Neuronal stem cell (in vitro differentiated cells): ENCODE measurements at regions not wholly inside any gene's neighbourhood (a gene's known extent, or its start where the extent isn't known, plus 50 kb on each side); places are given as distances from the start of the nearest gene placed in this dataset.
"Not testable (repeated sequence)": the region's sequence is repeated elsewhere in the genome, so short reads cannot be mapped to it uniquely, and the experiment has no call there.

Source experiments
- DNase-seq: peaks from one replicate; pipeline ENCODE4 v3.0.0-alpha.2; 2013; ENCODE audit warnings: low spot score
- H2AFZ ChIP-seq: one replicate; pipeline ENCODE4 v1.6.1; 2013; ENCODE audit warnings: mild to moderate bottlenecking, low read length, inconsistent platforms
- H2AK5ac ChIP-seq: 2 replicates; pipeline ENCODE4 v1.6.1; 2013; ENCODE audit warnings: low read depth, mild to moderate bottlenecking, inconsistent platforms, low read length, moderate library complexity, mixed read lengths
- H2BK120ac ChIP-seq: 2 replicates; pipeline ENCODE4 v1.6.1; 2013; ENCODE audit warnings: low read depth, mild to moderate bottlenecking, inconsistent platforms, low read length, moderate library complexity, mixed read lengths
- H2BK12ac ChIP-seq: one replicate; pipeline ENCODE4 v1.6.1; 2013; ENCODE audit warnings: low read length, inconsistent platforms
- H2BK15ac ChIP-seq: 2 replicates; pipeline ENCODE4 v1.6.1; 2013; ENCODE audit warnings: mild to moderate bottlenecking, low read length, inconsistent platforms, mixed read lengths
- H2BK5ac ChIP-seq: one replicate; pipeline ENCODE4 v1.6.1; 2013; ENCODE audit warnings: inconsistent platforms, mild to moderate bottlenecking, low read length, moderate library complexity
- H3K14ac ChIP-seq: one replicate; pipeline ENCODE4 v1.6.1; 2013; ENCODE audit warnings: low read length, inconsistent platforms
- H3K18ac ChIP-seq: 2 replicates; pipeline ENCODE4 v1.6.1; 2013; ENCODE audit warnings: low read length, inconsistent platforms
- H3K23ac ChIP-seq: 2 replicates; pipeline ENCODE4 v1.6.1; 2013; ENCODE audit warnings: low read depth, mild to moderate bottlenecking, mixed read lengths, low read length, inconsistent platforms; ENCODE audit not compliant: poor library complexity
- H3K27ac ChIP-seq: replicated peaks from 3 replicates; pipeline ENCODE4 v1.5.1; 2013; ENCODE audit warnings: low read length, inconsistent platforms
- H3K27me3 ChIP-seq, 3 experiments: 2 replicates each; pipeline ENCODE4 v1.6.1; 2013; ENCODE audit warnings: low read length in 3 of 3, mild to moderate bottlenecking in 2 of 3, inconsistent platforms in 1 of 3, low read depth in 1 of 3, mixed read lengths in 1 of 3, moderate library complexity in 1 of 3; ENCODE audit not compliant: control insufficient read depth in 3 of 3, insufficient read depth in 3 of 3
- H3K36me3 ChIP-seq, 2 donors: replicated peaks in 1 of 2; 2 replicates each; pipeline ENCODE4 v1.6.1; 2013; ENCODE audit warnings: low read length in 2 of 2; ENCODE audit not compliant: control insufficient read depth in 2 of 2, insufficient read depth in 2 of 2
- H3K4ac ChIP-seq: 2 replicates; pipeline ENCODE4 v1.6.1; 2013; ENCODE audit warnings: inconsistent platforms, mild to moderate bottlenecking, low read length, moderate library complexity
- H3K4me1 ChIP-seq, 2 donors: 1 replicate in 1 of 2; 2 replicates in 1 of 2; pipeline ENCODE4 v1.6.1; 2013; ENCODE audit warnings: low read length in 2 of 2, low read depth in 1 of 2; ENCODE audit not compliant: control insufficient read depth in 2 of 2, insufficient read depth in 1 of 2
- H3K4me2 ChIP-seq: one replicate; pipeline ENCODE4 v1.6.1; 2013; ENCODE audit warnings: mild to moderate bottlenecking, low read length, inconsistent platforms; ENCODE audit not compliant: insufficient read depth, poor library complexity, severe bottlenecking
- H3K4me3 ChIP-seq, 2 donors: 2 replicates each; pipeline ENCODE4 v1.5.1; 2013; ENCODE audit warnings: low read length in 2 of 2, mild to moderate bottlenecking in 2 of 2, inconsistent platforms in 1 of 2, moderate library complexity in 1 of 2
- H3K79me1 ChIP-seq: one replicate; pipeline ENCODE4 v1.6.1; 2013; ENCODE audit warnings: low read depth, mild to moderate bottlenecking, inconsistent platforms, low read length, moderate library complexity
- H3K9ac ChIP-seq: one replicate; pipeline ENCODE4 v1.6.1; 2013; ENCODE audit warnings: mild to moderate bottlenecking, low read depth, low read length, inconsistent platforms; ENCODE audit not compliant: poor library complexity
- H3K9me3 ChIP-seq, 2 donors: replicated peaks in 1 of 2; 2 replicates each; pipeline versions ENCODE3 to v1.6.1; 2013; ENCODE audit warnings: low read length in 2 of 2, mild to moderate bottlenecking in 2 of 2, inconsistent platforms in 1 of 2, low read depth in 1 of 2, mixed read lengths in 1 of 2, moderate library complexity in 1 of 2; ENCODE audit not compliant: control insufficient read depth in 2 of 2, insufficient read depth in 1 of 2
- H4K8ac ChIP-seq: one replicate; pipeline ENCODE4 v1.6.1; 2013; ENCODE audit warnings: low read depth, mild to moderate bottlenecking, inconsistent platforms, low read length, moderate library complexity
- H4K91ac ChIP-seq: one replicate; pipeline ENCODE4 v1.6.1; 2013; ENCODE audit warnings: low read length, low read depth, mild to moderate bottlenecking, inconsistent platforms; ENCODE audit not compliant: poor library complexity
- WGBS, 2 donors: extraction: QIAGEN DNeasy Blood & Tissue Kit; methylation state at CpG; one replicate each; pipeline ENCODE4 v1.1.7; 2013; ENCODE audit warnings: missing lambda C conversion rate in 2 of 2, mixed read lengths in 1 of 2; ENCODE audit not compliant: insufficient read length in 2 of 2, insufficient replicate concordance in 1 of 2; ENCODE audit errors: extremely low coverage in 2 of 2; 5-methylcytosine and 5-hydroxymethylcytosine counted together

DNA sequence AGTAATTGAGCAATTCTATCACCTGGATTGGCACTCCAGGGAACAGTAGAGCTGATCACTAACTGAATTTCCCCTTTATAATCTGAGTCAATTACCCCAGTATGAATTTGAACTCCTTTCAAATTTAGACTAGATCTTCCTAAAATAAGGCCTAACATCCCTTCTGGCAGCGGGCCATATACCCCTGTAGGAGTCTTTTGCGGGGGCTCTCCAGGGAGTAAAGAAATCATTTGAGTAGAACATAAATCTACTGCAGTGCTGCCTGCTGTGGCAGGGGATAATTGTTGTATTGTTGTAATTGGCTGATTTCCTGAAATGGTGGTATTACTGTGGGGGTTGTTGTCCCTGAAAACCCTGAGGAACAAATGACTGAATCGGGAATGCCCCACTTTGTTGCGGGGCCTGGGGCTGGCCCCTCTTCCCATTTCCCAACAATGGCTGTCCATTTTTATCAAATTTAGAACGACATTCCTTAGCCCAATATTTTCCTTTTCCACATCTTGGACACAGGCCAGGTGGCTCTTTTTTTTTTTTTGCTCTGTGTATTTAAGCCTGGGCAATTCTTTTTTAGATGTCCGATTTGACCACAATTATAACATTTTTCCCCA is 217.4 kb downstream of the ADRA2C start:
- not testable (repeated sequence) for H3K9me3 ChIP-seq, H3K18ac ChIP-seq, H3K4me1 ChIP-seq, H2BK12ac ChIP-seq, H3K4me3 ChIP-seq, H3K79me1 ChIP-seq, H3K23ac ChIP-seq, H2AFZ ChIP-seq, H3K14ac ChIP-seq, DNase-seq, H2AK5ac ChIP-seq, H3K27me3 ChIP-seq, H4K8ac ChIP-seq, H3K36me3 ChIP-seq, H3K4ac ChIP-seq, H3K27ac ChIP-seq, H3K4me2 ChIP-seq, H2BK15ac ChIP-seq, H2BK120ac ChIP-seq, H4K91ac ChIP-seq, H3K9ac ChIP-seq, H2BK5ac ChIP-seq
- WGBS, 2 donors = no CpG with 5 or more reads among the region's 6 CpGs

DNA sequence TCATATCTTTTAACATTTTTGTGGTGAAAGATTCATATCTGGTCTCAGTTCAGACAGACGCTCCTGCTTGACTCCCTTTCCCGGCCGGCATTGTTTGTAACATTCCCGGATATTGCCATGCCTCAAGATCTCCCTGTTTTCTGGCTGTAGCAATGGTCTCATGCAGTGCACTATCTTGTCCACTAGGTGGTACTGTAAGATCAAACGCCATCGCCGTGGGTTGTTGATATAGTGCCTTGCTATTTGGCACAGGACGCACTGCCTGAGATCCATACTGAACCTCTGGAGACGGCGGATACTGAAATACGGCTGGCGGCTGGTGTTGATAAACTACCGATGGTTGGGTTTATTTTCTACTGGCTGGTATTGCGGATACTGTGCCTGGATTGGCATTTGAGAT is 218.6 kb downstream of the ADRA2C start:
- not testable (repeated sequence) for H3K4me1 ChIP-seq, H2AFZ ChIP-seq, H3K9me3 ChIP-seq, H3K27me3 ChIP-seq, H2BK12ac ChIP-seq, H3K36me3 ChIP-seq, H3K23ac ChIP-seq, DNase-seq, H2BK5ac ChIP-seq, H3K18ac ChIP-seq, H3K4ac ChIP-seq, H3K79me1 ChIP-seq, H3K4me3 ChIP-seq, H2BK15ac ChIP-seq, H3K27ac ChIP-seq, H3K4me2 ChIP-seq, H3K9ac ChIP-seq, H2BK120ac ChIP-seq, H3K14ac ChIP-seq, H2AK5ac ChIP-seq, H4K8ac ChIP-seq, H4K91ac ChIP-seq
- no CpG with 5 or more reads among the region's 14 CpGs for WGBS, 2 donors

DNA sequence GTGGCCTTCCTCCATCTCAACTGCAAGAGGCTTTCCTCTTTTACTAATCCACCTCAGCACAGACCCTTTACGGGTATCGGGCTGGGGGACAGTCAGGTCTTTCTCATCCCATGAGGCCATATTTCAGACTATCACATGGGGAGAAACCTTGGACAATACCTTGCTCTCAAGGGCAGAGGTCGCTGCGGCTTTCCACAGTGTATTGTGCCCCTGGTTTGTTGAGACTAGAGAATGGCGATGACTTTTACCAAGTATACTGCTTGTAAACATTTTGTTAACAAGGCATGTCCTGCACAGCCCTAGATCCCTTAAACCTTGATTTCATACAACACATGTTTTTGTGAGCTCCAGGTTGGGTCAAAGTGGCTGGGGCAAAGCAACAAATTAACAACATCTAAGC is 220.2 kb downstream of the ADRA2C start:
- WGBS, 2 donors = no CpG with 5 or more reads among the region's 5 CpGs

DNA sequence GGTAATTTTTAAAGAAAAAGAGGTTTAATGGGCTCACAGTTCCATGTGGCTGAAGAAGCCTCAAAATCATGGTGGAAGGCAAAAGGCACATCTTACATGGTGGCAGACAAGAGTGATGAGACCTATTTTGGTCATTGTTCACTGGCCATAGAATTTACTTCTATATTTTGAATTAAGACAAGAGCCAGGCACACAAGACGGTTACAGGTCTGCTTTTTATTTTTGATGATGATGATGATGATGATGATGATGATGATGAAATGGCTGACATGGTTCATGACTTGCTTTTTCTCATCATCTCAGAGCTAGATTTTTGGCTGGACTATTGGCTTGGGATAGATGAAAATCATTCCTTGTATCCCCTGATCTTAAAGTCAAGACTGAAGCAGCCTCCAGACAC is 229.3 kb downstream of the OTOP1 start:
- H3K18ac ChIP-seq, H3K23ac ChIP-seq, H2AK5ac ChIP-seq, H3K4me3 ChIP-seq, H2BK120ac ChIP-seq, H3K14ac ChIP-seq, H3K79me1 ChIP-seq, H3K4me2 ChIP-seq, DNase-seq, H3K4me1 ChIP-seq, H4K8ac ChIP-seq, H2BK5ac ChIP-seq, H2BK15ac ChIP-seq, H3K36me3 ChIP-seq, H3K9me3 ChIP-seq, H4K91ac ChIP-seq, H3K27me3 ChIP-seq, H2BK12ac ChIP-seq, H3K27ac ChIP-seq, H2AFZ ChIP-seq, H3K9ac ChIP-seq, H3K4ac ChIP-seq: not testable (repeated sequence)
- no CpG with 5 or more reads among the region's 1 CpG for WGBS, 2 donors

More for the DNA sequence above, 220.2 kb downstream of the ADRA2C start:
- H2AK5ac ChIP-seq, H2BK12ac ChIP-seq, DNase-seq, H3K27ac ChIP-seq, H2BK5ac ChIP-seq, H4K91ac ChIP-seq, H3K4me3 ChIP-seq, H3K4me2 ChIP-seq, H3K14ac ChIP-seq, H2BK120ac ChIP-seq, H3K9ac ChIP-seq, H3K23ac ChIP-seq, H3K79me1 ChIP-seq, H3K9me3 ChIP-seq, H3K36me3 ChIP-seq, H3K27me3 ChIP-seq, H4K8ac ChIP-seq, H3K4ac ChIP-seq, H3K4me1 ChIP-seq, H2BK15ac ChIP-seq, H2AFZ ChIP-seq, H3K18ac ChIP-seq: not testable (repeated sequence)
